HEK293 (cell line): ENCODE measurements at regions not wholly inside any gene's neighbourhood (a gene's known extent, or its start where the extent isn't known, plus 50 kb on each side); places are given as distances from the start of the nearest gene placed in this dataset.

Experiments
- KLF8 ChIP-seq: fragments of 450-650 bp; formaldehyde crosslinking; IDR thresholded peaks from 2 replicates; pipeline ENCODE4 v1.5.1; 2016; ENCODE audit warnings: missing biosample characterization, missing genetic modification characterization
- SCRT2 ChIP-seq: fragments of 450-650 bp; formaldehyde crosslinking; IDR thresholded peaks from 2 replicates; pipeline ENCODE4 v1.5.1; 2016; ENCODE audit warnings: missing biosample characterization, missing genetic modification characterization
- YY1 ChIP-seq: fragments of 450-650 bp; formaldehyde crosslinking; IDR thresholded peaks from 2 replicates; pipeline ENCODE4 v1.5.1; 2018; ENCODE audit warnings: missing biosample characterization, missing genetic modification characterization
- ZFP3 ChIP-seq: fragments of 450-650 bp; formaldehyde crosslinking; IDR thresholded peaks from 2 replicates; pipeline ENCODE4 v1.5.1; 2016; ENCODE audit warnings: low read depth, missing biosample characterization, missing genetic modification characterization
- ZNF311 ChIP-seq: fragments of 450-650 bp; formaldehyde crosslinking; IDR thresholded peaks from 2 replicates; pipeline ENCODE4 v1.5.1; 2017; ENCODE audit warnings: missing biosample characterization, missing genetic modification characterization, borderline replicate concordance

DNA sequence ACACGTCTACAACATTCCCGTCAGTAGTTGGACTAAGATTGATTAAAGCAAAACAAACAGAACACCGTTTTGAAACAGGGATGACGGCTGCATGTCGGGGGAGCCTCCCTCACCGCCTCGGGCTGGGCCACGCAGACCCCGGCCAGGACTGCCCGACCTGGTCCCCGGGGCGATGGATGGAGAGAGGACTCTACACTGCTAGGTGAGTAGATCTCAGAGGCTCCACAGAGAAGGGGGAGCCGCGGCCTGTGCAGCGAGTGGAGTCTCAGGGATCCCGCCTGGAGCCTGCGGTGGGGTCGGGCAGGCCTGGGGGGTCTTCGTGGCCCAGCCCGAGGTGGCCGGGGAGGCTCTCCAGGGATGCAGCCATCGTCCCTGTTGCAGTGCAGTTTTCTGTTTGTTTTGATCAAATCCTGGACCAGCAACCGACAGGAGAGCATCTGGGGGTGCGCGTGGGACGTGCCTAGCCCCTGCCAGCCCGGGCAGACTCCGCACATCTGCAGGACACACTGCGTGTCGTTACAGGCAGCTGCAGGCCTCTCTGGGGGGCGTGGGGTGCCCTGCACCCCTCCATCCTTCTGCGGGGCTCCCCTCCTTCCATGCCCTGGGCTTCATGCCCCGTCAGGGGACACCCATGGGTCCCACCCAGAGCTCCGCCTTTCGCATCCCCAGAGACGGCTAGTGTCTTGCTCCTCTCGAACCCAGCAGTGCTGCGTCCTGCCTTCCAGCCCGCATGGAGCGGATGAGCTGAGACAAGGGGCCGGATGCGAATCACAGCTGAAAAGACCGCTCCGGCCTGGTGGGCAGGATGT, 143.6 kb downstream of the RTP5 start:
- no peak for TF ChIP-seq YY1
- TF ChIP-seq ZFP3 (tag by site-specific recombination): no peak
- no peak for TF ChIP-seq KLF8 (tag by site-specific recombination)
- no peak for TF ChIP-seq SCRT2 (tag by site-specific recombination)
- TF ChIP-seq ZNF311: no peak
